K562 (cell line): ENCODE measurements at regions not wholly inside any gene's neighbourhood (a gene's known extent, or its start where the extent isn't known, plus 50 kb on each side); places are given as distances from the start of the nearest gene placed in this dataset.

Experiments
- ATAC-seq: fragments of 200-7000 bp; cut with Tn5 transposase; 3 replicates; pipeline ENCODE4 v1.9.1; 2020; ENCODE audit warnings: moderate library complexity
- BruUV-seq: library from RNA; stranded (reverse); fragments of 400-500 nt; replicated peaks from 2 replicates; lab custom pipeline; 2021; lab: Mats Ljungman, UMichigan
- CTCF ChIA-PET: fragments of 300-600 bp; formaldehyde crosslinking; extraction: SDS; loops from one replicate; lab custom pipeline; 2021; ENCODE audit warnings: low intra/inter-chr PET ratio; lab: Yijun Ruan, JAX
- POLR2A ChIA-PET: fragments of 300-600, 350-650 bp; sonication (Branson Sonifier 250); formaldehyde crosslinking; extraction: SDS; loops from one replicate; lab custom pipeline; 2021; ENCODE audit warnings: antibody characterized with exemption, inconsistent platforms; lab: Yijun Ruan, JAX
- DNase-seq, 4 experiments: peaks; one replicate each; pipeline versions ENCODE4 v3.0.0 to v3.0.0-alpha.2; 2011 to 2018; ENCODE audit warnings: low spot score in 3 of 4, mixed read lengths in 3 of 4; ENCODE audit errors: extremely low read depth in 1 of 4
- FAIRE-seq: peaks from 2 replicates; lab custom pipeline; 2011; peaks lifted over from hg19 to GRCh38; lab: Jason Lieb, UNC
- H2AFZ ChIP-seq: 2 replicates; pipeline ENCODE4 v1.6.0; 2011; ENCODE audit warnings: low read depth, low read length, control low read depth, inconsistent platforms
- H3K27ac ChIP-seq: fragments of 200-600 bp; 3 replicates; pipeline ENCODE4 v1.8.0; 2011; ENCODE audit warnings: low read depth, mild to moderate bottlenecking, control low read depth, inconsistent platforms, low read length, moderate library complexity, mixed read lengths; ENCODE audit errors: extremely low read depth
- H3K27me3 ChIP-seq, 2 experiments: fragments of 300-600 bp in 1 of 2; 2 replicates in 1 of 2; 3 replicates in 1 of 2; pipeline versions ENCODE4 v1.6.0 to v1.8.0; 2011; ENCODE audit warnings: inconsistent platforms in 2 of 2, low read length in 2 of 2, mild to moderate bottlenecking in 1 of 2, mixed read lengths in 1 of 2, moderate library complexity in 1 of 2; ENCODE audit not compliant: control insufficient read depth in 2 of 2, insufficient read depth in 2 of 2
- H3K36me3 ChIP-seq: fragments of 300-600 bp; 3 replicates; pipeline ENCODE4 v1.8.0; 2011; ENCODE audit warnings: mild to moderate bottlenecking, low read length, inconsistent platforms; ENCODE audit not compliant: control insufficient read depth, insufficient read depth
- H3K4me1 ChIP-seq, 2 experiments: fragments of 200-600 bp in 1 of 2; replicated peaks in 1 of 2; 2 replicates in 1 of 2; 3 replicates in 1 of 2; pipeline versions ENCODE4 v1.5.1 to v1.8.0; 2011; ENCODE audit warnings: inconsistent platforms in 2 of 2, low read length in 2 of 2, mild to moderate bottlenecking in 1 of 2, mixed read lengths in 1 of 2, moderate library complexity in 1 of 2; ENCODE audit not compliant: control insufficient read depth in 2 of 2, insufficient read depth in 2 of 2
- H3K4me2 ChIP-seq: 2 replicates; pipeline ENCODE4 v1.6.1; 2011; ENCODE audit warnings: low read length, control low read depth, inconsistent platforms, mixed read lengths; ENCODE audit not compliant: insufficient read depth
- H3K4me3 ChIP-seq: fragments of 200-600 bp; sonication (generic), shearing (Covaris generic); 2 replicates; pipeline ENCODE4 v1.5.1; 2016; ENCODE audit warnings: control low read depth, inconsistent platforms
- H3K79me2 ChIP-seq: fragments of 200-600 bp; 3 replicates; pipeline ENCODE4 v1.8.0; 2011; ENCODE audit warnings: low read length, inconsistent platforms; ENCODE audit not compliant: control insufficient read depth, insufficient read depth
- H3K9ac ChIP-seq, 2 experiments: 2 replicates each; pipeline versions ENCODE4 v1.6.0 to v1.6.1; 2011; ENCODE audit warnings: low read depth in 2 of 2, low read length in 2 of 2, control low read depth in 1 of 2, inconsistent platforms in 1 of 2, mild to moderate bottlenecking in 1 of 2, mixed read lengths in 1 of 2; ENCODE audit not compliant: insufficient read depth in 1 of 2
- H3K9me1 ChIP-seq: one replicate; pipeline ENCODE4 v1.6.0; 2011; ENCODE audit warnings: inconsistent platforms, mild to moderate bottlenecking, low read length, moderate library complexity; ENCODE audit not compliant: control insufficient read depth, insufficient read depth
- H3K9me3 ChIP-seq: replicated peaks from 2 replicates; pipeline ENCODE4 v1.5.1; 2011; ENCODE audit warnings: low read depth, low read length, inconsistent platforms; ENCODE audit not compliant: control insufficient read depth, insufficient read depth
- H4K20me1 ChIP-seq: replicated peaks from 2 replicates; pipeline ENCODE4 v1.6.1; 2011; ENCODE audit warnings: low read length, inconsistent platforms, mixed read lengths; ENCODE audit not compliant: control insufficient read depth, insufficient read depth
- C11orf30 ChIP-seq: fragments of 450-650 bp; IDR thresholded peaks from 2 replicates; pipeline ENCODE4 v1.6.1; 2016; ENCODE audit warnings: low read depth, mild to moderate bottlenecking
- CHCHD3 ChIP-seq: fragments of 250-450 bp; sonication (Bioruptor Pico); IDR thresholded peaks from 2 replicates; pipeline ENCODE4 v2.1.2; 2022; ENCODE audit warnings: mild to moderate bottlenecking
- CHD2 ChIP-seq: IDR thresholded peaks from 2 replicates; pipeline ENCODE4 v1.6.1; 2011; ENCODE audit warnings: low read depth, low read length
- KDM4B ChIP-seq, 2 experiments: fragments of 450-650 bp in 1 of 2; sonication (generic) in 1 of 2; IDR thresholded peaks; 2 replicates each; pipeline ENCODE4 v1.6.1; 2016 to 2017; ENCODE audit warnings: borderline replicate concordance in 2 of 2, antibody characterized with exemption in 1 of 2, low read depth in 1 of 2, mild to moderate bottlenecking in 1 of 2
- ZNF766 ChIP-seq: fragments of 200-800 bp; sonication (Bioruptor generic); conservative IDR thresholded peaks from 2 replicates; pipeline ENCODE4 v1.6.1; 2016; ENCODE audit warnings: missing genetic modification characterization, missing compliant biosample characterization
- ZSCAN29 ChIP-seq: fragments of 450-650 bp; IDR thresholded peaks from 2 replicates; pipeline ENCODE4 v1.6.1; 2017
- WGBS: fragments of 100-300 bp; shearing (Covaris generic); methylation state at CpG from one replicate; pipeline ENCODE4 v1.1.6; 2016; ENCODE audit warnings: low coverage, mixed read lengths; ENCODE audit not compliant: insufficient coverage; ENCODE audit errors: missing lambda C conversion rate; 5-methylcytosine and 5-hydroxymethylcytosine counted together
- in situ Hi-C: fragments of 300-500 bp; cut with MboI; formaldehyde crosslinking; loops from 4 replicates; pipeline ENCODE4 v1.15.0; 2018; ENCODE audit warnings: inconsistent platforms, mixed read lengths
- intact Hi-C: fragments of 100-400 bp; cut with micrococcal nuclease; formaldehyde crosslinking; loops from 2 replicates; pipeline ENCODE4 v1.14.2; 2022
- TF ChIP-seq, protein P1 (sequence below): IDR thresholded peaks from 2 replicates; pipeline ENCODE4 v1.6.1; 2016; ENCODE audit warnings: missing genetic modification characterization, missing compliant biosample characterization
- TF ChIP-seq, protein P2 (sequence below): sonication (generic); formaldehyde crosslinking; IDR thresholded peaks from 2 replicates; pipeline ENCODE4 v1.8.0; 2023; ENCODE audit warnings: mild to moderate bottlenecking, missing genetic modification reagents

DNA sequence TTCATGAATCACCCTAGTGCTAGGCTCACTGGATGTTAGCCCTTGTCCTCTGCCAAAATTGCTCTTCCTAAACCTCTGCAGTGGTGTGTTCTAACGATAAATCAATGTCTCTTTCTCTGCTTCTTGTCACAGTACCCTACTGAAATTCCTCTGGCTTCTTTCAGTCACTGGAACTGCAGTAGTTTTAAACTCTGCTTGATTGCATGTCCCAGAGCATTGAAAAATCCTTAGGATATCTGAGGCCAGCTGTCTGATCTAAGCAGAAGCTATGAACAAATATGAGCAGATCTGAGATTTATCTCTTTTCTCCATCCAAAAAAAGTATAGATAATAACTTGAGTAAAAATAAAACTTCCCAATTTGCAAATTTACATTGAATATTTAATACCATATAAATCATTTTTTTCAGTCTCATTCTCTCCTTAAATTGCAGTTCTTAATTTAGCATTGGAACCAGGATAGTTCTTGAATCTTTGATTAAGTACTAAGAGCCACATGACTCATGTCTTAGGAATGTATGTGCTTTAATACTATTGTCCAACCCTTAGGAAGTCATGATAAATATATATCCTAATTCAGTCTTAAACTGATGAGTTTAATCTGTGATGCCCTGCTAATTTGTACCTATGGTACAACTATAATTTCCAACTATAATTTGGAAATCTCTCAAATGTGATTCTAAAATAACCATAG, 169.7 kb downstream of the PDHA2 start:
- ChIA-PET POLR2A (no interaction called here), CTCF (no interaction called here)
- no peak for FAIRE-seq
- Histone ChIP-seq H3K36me3 (no peaks in the 10 kb centered on the region), H3K9ac (no peak overlapping the region), H3K4me2 (no peak overlapping the region), H3K9me3 (no peaks in the 10 kb centered on the region), H3K4me1 (no peaks in the 10 kb centered on the region), H3K79me2 (no peaks in the 10 kb centered on the region), H3K27me3 (no peaks in the 10 kb centered on the region), H3K27ac (no peak overlapping the region), H4K20me1 (no peaks in the 10 kb centered on the region), H3K9me1 (no peaks in the 10 kb centered on the region), H3K4me3 (no peak overlapping the region), H2AFZ (no peak overlapping the region)
- WGBS: 0% methylated on average over 1 of the region's 1 CpG
- ATAC-seq: no peak
- TF ChIP-seq KDM4B (IDR thresholded peaks at IDR 0.05; ENCODE audit: borderline replicate concordance in 2 of 2, low read depth in 1 of 2) (no peak), CHD2 (no peak), ZSCAN29 (no peak), ZNF766 (CRISPR knock-in tag) (no peak), CHCHD3 (CRISPR knock-in tag) (no peak), C11orf30 (no peak)
- TF ChIP-seq, protein P1, sequence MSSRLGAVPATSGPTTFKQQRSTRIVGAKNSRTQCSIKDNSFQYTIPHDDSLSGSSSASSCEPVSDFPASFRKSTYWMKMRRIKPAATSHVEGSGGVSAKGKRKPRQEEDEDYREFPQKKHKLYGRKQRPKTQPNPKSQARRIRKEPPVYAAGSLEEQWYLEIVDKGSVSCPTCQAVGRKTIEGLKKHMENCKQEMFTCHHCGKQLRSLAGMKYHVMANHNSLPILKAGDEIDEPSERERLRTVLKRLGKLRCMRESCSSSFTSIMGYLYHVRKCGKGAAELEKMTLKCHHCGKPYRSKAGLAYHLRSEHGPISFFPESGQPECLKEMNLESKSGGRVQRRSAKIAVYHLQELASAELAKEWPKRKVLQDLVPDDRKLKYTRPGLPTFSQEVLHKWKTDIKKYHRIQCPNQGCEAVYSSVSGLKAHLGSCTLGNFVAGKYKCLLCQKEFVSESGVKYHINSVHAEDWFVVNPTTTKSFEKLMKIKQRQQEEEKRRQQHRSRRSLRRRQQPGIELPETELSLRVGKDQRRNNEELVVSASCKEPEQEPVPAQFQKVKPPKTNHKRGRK (tag): no peak
- TF ChIP-seq, protein P2, sequence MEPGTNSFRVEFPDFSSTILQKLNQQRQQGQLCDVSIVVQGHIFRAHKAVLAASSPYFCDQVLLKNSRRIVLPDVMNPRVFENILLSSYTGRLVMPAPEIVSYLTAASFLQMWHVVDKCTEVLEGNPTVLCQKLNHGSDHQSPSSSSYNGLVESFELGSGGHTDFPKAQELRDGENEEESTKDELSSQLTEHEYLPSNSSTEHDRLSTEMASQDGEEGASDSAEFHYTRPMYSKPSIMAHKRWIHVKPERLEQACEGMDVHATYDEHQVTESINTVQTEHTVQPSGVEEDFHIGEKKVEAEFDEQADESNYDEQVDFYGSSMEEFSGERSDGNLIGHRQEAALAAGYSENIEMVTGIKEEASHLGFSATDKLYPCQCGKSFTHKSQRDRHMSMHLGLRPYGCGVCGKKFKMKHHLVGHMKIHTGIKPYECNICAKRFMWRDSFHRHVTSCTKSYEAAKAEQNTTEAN: no peak
- intact Hi-C loops: no loop called here
- in situ Hi-C loops: no loop called here
- DNase-seq: no peak
- no TSS peak for BruUV-seq
